Thyroid gland (tissue), 4 donors: ENCODE measurements at regions not wholly inside any gene's neighbourhood (a gene's known extent, or its start where the extent isn't known, plus 50 kb on each side); places are given as distances from the start of the nearest gene placed in this dataset.
"Not testable (repeated sequence)": the region's sequence is repeated elsewhere in the genome, so short reads cannot be mapped to it uniquely, and the experiment has no call there.

Experiments used
- DNase-seq, 2 donors: peaks; one replicate each; pipeline ENCODE4 v3.0.0-alpha.2; 2019
- H3K27ac ChIP-seq, 3 donors: fragments of 200-600 bp; sonication (generic); 1 replicate in 2 of 3; 2 replicates in 1 of 3; pipeline ENCODE4 v1.5.1; 2016 to 2019; ENCODE audit warnings: mild to moderate bottlenecking in 1 of 3, moderate library complexity in 1 of 3
- H3K27me3 ChIP-seq: fragments of 200-600 bp; sonication (generic); one replicate; pipeline ENCODE4 v1.5.1; 2019
- H3K36me3 ChIP-seq, 2 donors: fragments of 200-600 bp; sonication (generic); one replicate each; pipeline ENCODE4 v1.5.1; 2016 to 2019
- H3K4me1 ChIP-seq, 2 donors: fragments of 200-600 bp; sonication (generic); one replicate each; pipeline ENCODE4 v1.5.1; 2017 to 2019
- H3K4me3 ChIP-seq, 3 donors: fragments of 200-600 bp; sonication (generic); replicated peaks in 1 of 3; 1 replicate in 2 of 3; 2 replicates in 1 of 3; pipeline ENCODE4 v1.5.1; 2016; ENCODE audit warnings: mild to moderate bottlenecking in 1 of 3
- H3K9me3 ChIP-seq: fragments of 200-600 bp; sonication (generic); one replicate; pipeline ENCODE4 v1.5.1; 2017
- CTCF ChIP-seq, 6 experiments: fragments of 200-600 bp in 3 of 6; fragments of 450-650 bp in 3 of 6; sonication (generic) in 3 of 6; IDR thresholded peaks; one replicate each; pipeline ENCODE4 v1.5.1; 2016 to 2019; ENCODE audit warnings: antibody characterized with exemption in 6 of 6, mild to moderate bottlenecking in 2 of 6, inconsistent platforms in 1 of 6, moderate library complexity in 1 of 6
- POLR2A ChIP-seq, 2 donors: fragments of 450-650 bp; IDR thresholded peaks; one replicate each; pipeline ENCODE4 v1.6.1; 2017; ENCODE audit warnings: antibody characterized with exemption in 2 of 2, mild to moderate bottlenecking in 2 of 2, moderate library complexity in 1 of 2
- WGBS, 2 donors: methylation state at CpG; one replicate each; pipeline ENCODE4 v1.1.5; 2017; 5-methylcytosine and 5-hydroxymethylcytosine counted together
- intact Hi-C: fragments of 100-400 bp; cut with DNase I; formaldehyde crosslinking; loops from one replicate; pipeline ENCODE4 v1.15.1; 2023

GRCh38 chr18:38751211-38751610, 1185.6 kb upstream of the CELF4 start:
- H3K27me3 ChIP-seq = no peaks in the 10 kb centered on the region
- intact Hi-C loops = no loop called here
- WGBS, 2 donors = 82 to 88% methylated on average over 2 of the region's 2 CpGs
- H3K27ac ChIP-seq = no peak overlapping the region
- DNase-seq = no peak
- no peak for TF ChIP-seq POLR2A (IDR thresholded peaks at IDR 0.05)
- no peaks in the 10 kb centered on the region for H3K9me3 ChIP-seq
- H3K4me1 ChIP-seq = no peaks in the 10 kb centered on the region
- no peaks in the 10 kb centered on the region for H3K36me3 ChIP-seq
- H3K4me3 ChIP-seq = no peak overlapping the region

- H3K9me3 ChIP-seq = no peaks in the 10 kb centered on the region
- H3K4me3 ChIP-seq = no peak overlapping the region
- H3K27ac ChIP-seq = no peak overlapping the region
- H3K27me3 ChIP-seq = no peaks in the 10 kb centered on the region
- intact Hi-C loops = no loop called here
- TF ChIP-seq POLR2A (IDR thresholded peaks at IDR 0.05) = no peak
- TF ChIP-seq CTCF (IDR thresholded peaks at IDR 0.05) = no peak
- H3K36me3 ChIP-seq = no peaks in the 10 kb centered on the region
- WGBS, 2 donors = 88 to 95% methylated on average over 3 of the region's 3 CpGs
- DNase-seq = no peak
- no peaks in the 10 kb centered on the region for H3K4me1 ChIP-seq
These were observed 1185.2 kb upstream of the CELF4 start for GRCh38 chr18:38750751-38751150.

GRCh38 chr18:38747153-38747552, 1181.6 kb upstream of the CELF4 start:
- no peak for DNase-seq
- no peak overlapping the region for H3K27ac ChIP-seq
- no peaks in the 10 kb centered on the region for H3K9me3 ChIP-seq
- no peaks in the 10 kb centered on the region for H3K27me3 ChIP-seq
- no peak for TF ChIP-seq CTCF (IDR thresholded peaks at IDR 0.05)
- no peak for TF ChIP-seq POLR2A (IDR thresholded peaks at IDR 0.05)
- no peak overlapping the region for H3K4me3 ChIP-seq
- 80 to 84% methylated on average over 5 of the region's 5 CpGs for WGBS, 2 donors
- intact Hi-C loops = no loop called here
- H3K4me1 ChIP-seq = no peaks in the 10 kb centered on the region
- no peaks in the 10 kb centered on the region for H3K36me3 ChIP-seq

GRCh38 chr18:38720181-38720580, 1154.6 kb upstream of the CELF4 start:
- 82 to 86% methylated on average over 2 of the region's 2 CpGs for WGBS, 2 donors
- H3K9me3 ChIP-seq, H3K4me3 ChIP-seq, H3K36me3 ChIP-seq, H3K4me1 ChIP-seq, H3K27me3 ChIP-seq, H3K27ac ChIP-seq, DNase-seq, intact Hi-C loops: not testable (repeated sequence)

- Histone ChIP-seq H3K36me3 (no peaks in the 10 kb centered on the region), H3K4me3 (no peak overlapping the region), H3K9me3 (no peaks in the 10 kb centered on the region), H3K27ac (no peak overlapping the region), H3K4me1 (no peaks in the 10 kb centered on the region), H3K27me3 (no peaks in the 10 kb centered on the region)
- DNase-seq = no peak
- TF ChIP-seq POLR2A (IDR thresholded peaks at IDR 0.05) (no peak), CTCF (IDR thresholded peaks at IDR 0.05) (no peak)
- WGBS, 2 donors = 97 to 98% methylated on average over 33 to 34 of the region's 34 CpGs
- intact Hi-C loops = no loop called here
These were observed 1152.8 kb upstream of the CELF4 start for GRCh38 chr18:38718365-38718901.

GRCh38 chr18:38709122-38709521, 1143.5 kb upstream of the CELF4 start:
- no peak overlapping the region for H3K27ac ChIP-seq
- no peak for TF ChIP-seq POLR2A (IDR thresholded peaks at IDR 0.05)
- no peak for TF ChIP-seq CTCF (IDR thresholded peaks at IDR 0.05)
- H3K4me3 ChIP-seq = no peak overlapping the region
- H3K4me1 ChIP-seq = no peaks in the 10 kb centered on the region
- no peaks in the 10 kb centered on the region for H3K36me3 ChIP-seq
- no peak for DNase-seq
- intact Hi-C loops = no loop called here
- 87 to 90% methylated on average over 5 of the region's 5 CpGs for WGBS, 2 donors
- H3K9me3 ChIP-seq = no peaks in the 10 kb centered on the region
- no peaks in the 10 kb centered on the region for H3K27me3 ChIP-seq
